Rectal smooth muscle tissue (tissue), 1 donor: ENCODE measurements at regions not wholly inside any gene's neighbourhood (a gene's known extent, or its start where the extent isn't known, plus 50 kb on each side); places are given as distances from the start of the nearest gene placed in this dataset.

Experiments
- H3K27ac ChIP-seq: one replicate; pipeline ENCODE4 v1.7.0; 2013; ENCODE audit warnings: low read depth, low read length, inconsistent platforms
- H3K27me3 ChIP-seq: one replicate; pipeline ENCODE4 v1.7.0; 2013; ENCODE audit warnings: low read length; ENCODE audit not compliant: control insufficient read depth, insufficient read depth
- H3K36me3 ChIP-seq: one replicate; pipeline ENCODE4 v1.7.0; 2013; ENCODE audit warnings: low read length; ENCODE audit not compliant: control insufficient read depth, insufficient read depth
- H3K4me1 ChIP-seq: one replicate; pipeline ENCODE4 v1.7.0; 2013; ENCODE audit warnings: low read length; ENCODE audit not compliant: control insufficient read depth, insufficient read depth
- H3K4me3 ChIP-seq: one replicate; pipeline ENCODE4 v1.7.0; 2013; ENCODE audit warnings: low read length
- H3K9ac ChIP-seq: one replicate; pipeline ENCODE4 v1.7.0; 2013; ENCODE audit warnings: low read length

GRCh38 chr14:94885481-94886155, 115.7 kb upstream of the GSC start:
- Histone ChIP-seq H3K27me3 (no peaks in the 10 kb centered on the region), H3K36me3 (no peaks in the 10 kb centered on the region), H3K4me1 (no peaks in the 10 kb centered on the region), H3K4me3 (no peak overlapping the region), H3K9ac (no peak overlapping the region), H3K27ac (no peak overlapping the region)

DNA sequence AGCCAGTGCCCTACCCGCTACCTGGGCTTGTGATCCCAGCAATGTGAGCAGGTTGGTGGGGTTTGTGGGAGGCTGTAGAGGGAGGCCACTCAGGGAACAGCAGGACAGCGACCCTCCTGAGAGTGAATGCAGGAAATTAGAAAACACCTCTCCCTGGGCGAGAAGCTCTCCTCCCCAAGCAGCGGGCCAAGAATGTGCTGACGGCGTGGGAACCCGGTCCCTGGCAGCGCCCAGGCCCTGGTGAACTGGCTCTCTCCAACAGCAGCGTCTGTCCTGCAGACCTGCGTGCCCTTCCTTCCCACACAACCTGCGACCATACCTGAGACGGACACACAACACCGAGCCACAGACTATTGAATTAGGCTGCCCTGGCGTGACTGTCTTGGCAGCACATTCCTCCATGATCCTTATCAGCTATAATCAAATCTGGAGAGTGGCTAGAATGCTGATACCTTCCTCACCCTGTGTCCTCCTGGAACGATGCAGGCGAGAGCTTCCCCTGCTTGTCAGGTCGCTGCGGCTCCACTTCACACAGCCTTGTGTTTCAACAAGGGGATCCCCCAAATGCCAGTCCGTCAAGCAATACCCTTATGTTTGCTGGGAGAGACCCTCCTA, 114.8 kb upstream of the GSC start:
- Histone ChIP-seq H3K4me1 (no peaks in the 10 kb centered on the region), H3K27ac (no peak overlapping the region), H3K9ac (no peak overlapping the region), H3K27me3 (no peaks in the 10 kb centered on the region), H3K36me3 (no peaks in the 10 kb centered on the region), H3K4me3 (no peak overlapping the region)

DNA sequence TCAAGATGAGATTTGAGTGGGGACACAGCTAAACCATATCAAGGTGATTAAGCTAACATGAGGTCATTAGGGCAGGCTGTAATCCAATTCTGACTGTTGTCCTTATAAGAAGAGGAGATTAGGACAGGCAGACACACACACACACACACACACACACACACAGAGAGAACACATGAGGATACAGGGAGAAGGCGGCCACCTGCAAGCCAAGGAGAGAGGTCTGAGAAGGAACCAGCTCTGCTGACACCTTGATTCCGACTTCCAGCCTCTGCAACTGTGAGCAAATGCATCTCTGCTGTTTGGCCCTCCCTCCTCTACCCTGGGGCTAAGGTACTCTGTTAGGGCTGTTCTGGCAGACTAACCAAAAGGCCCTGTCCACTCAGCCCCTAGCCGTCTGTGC, 112.5 kb upstream of the GSC start:
- Histone ChIP-seq H3K9ac (no peak overlapping the region), H3K4me3 (no peak overlapping the region), H3K36me3 (no peaks in the 10 kb centered on the region), H3K27ac (no peak overlapping the region), H3K4me1 (no peaks in the 10 kb centered on the region), H3K27me3 (peaks cover 2% of the 10 kb centered on the region)

DNA sequence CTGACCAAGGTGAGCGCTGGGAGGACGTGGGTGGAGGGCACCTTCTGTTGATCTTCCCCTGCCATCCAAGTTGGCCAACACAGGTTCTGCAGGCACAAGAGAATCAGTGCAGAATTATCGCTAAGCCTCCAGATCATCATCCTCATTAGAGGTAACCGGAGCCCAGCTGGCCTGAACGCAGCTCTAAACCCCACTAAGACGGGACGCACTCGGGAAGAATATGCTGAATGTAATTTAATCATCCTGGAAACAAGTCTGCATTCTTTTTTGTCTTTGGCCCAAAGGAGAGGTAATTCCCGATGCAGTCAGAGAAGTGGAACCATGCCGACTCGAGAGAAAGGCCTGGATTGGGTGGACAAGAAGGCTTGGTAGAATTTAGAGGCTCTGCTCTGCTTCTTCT, 111.0 kb upstream of the GSC start:
- Histone ChIP-seq H3K4me1 (no peaks in the 10 kb centered on the region), H3K27ac (no peak overlapping the region), H3K9ac (no peak overlapping the region), H3K36me3 (no peaks in the 10 kb centered on the region), H3K27me3 (peaks cover 2% of the 10 kb centered on the region), H3K4me3 (no peak overlapping the region)

- H3K9ac ChIP-seq: no peak overlapping the region
- H3K4me1 ChIP-seq: no peaks in the 10 kb centered on the region
- H3K4me3 ChIP-seq: no peak overlapping the region
- no peak overlapping the region for H3K27ac ChIP-seq
- H3K27me3 ChIP-seq: peaks cover 2% of the 10 kb centered on the region
- no peaks in the 10 kb centered on the region for H3K36me3 ChIP-seq
Observed at GRCh38 chr14:94880106-94880505, 110.2 kb upstream of the GSC start.

DNA sequence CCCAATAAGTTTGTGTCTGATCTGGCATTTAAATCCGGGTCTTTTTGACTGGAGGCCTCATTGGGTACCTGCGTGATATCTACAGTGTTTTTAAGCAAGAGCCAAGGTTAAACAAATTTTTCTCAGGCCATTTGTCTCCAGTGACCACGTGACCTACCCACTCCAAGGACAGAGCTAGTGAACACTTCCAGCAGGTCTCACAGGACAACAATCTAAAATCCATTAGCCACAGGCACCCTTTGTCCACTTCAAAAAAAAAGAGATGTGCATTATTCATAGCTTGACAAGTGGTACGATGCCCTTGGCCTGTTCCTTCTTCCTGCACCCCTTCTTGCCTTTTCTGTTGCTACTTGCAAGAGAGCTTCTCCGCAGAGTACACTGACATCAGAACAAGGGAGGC, 109.6 kb upstream of the GSC start:
- Histone ChIP-seq H3K27ac (no peak overlapping the region), H3K4me3 (no peak overlapping the region), H3K4me1 (no peaks in the 10 kb centered on the region)

GRCh38 chr14:94876306-94876705, 106.4 kb upstream of the GSC start:
- Histone ChIP-seq H3K27me3 (peaks cover 2% of the 10 kb centered on the region), H3K27ac (no peak overlapping the region), H3K9ac (no peak overlapping the region), H3K36me3 (no peaks in the 10 kb centered on the region), H3K4me1 (no peaks in the 10 kb centered on the region), H3K4me3 (no peak overlapping the region)

More for the DNA sequence above, 109.6 kb upstream of the GSC start:
- Histone ChIP-seq H3K9ac (no peak overlapping the region), H3K27me3 (peaks cover 2% of the 10 kb centered on the region), H3K36me3 (no peaks in the 10 kb centered on the region)

DNA sequence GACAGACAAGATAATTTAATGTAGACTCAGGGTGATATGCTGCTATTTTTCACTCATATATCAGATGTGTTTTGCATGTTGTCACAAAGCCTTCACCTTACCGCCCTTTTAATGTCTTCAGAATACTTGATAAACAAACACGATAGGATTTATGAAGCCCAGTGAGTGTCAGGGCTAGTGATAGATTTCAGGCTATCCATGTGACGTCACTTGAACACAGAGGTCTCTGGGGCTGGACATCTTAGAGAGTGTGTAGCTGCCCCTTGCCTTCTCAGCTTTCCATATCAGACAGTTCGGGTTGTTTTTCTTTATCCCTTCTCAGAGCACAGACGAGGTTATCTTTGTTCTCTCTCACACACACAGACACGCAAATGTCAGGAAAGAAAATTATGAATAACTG, 105.3 kb upstream of the GSC start:
- Histone ChIP-seq H3K4me1 (no peaks in the 10 kb centered on the region), H3K36me3 (no peaks in the 10 kb centered on the region), H3K27me3 (peaks cover 2% of the 10 kb centered on the region), H3K9ac (no peak overlapping the region), H3K4me3 (no peak overlapping the region), H3K27ac (no peak overlapping the region)

DNA sequence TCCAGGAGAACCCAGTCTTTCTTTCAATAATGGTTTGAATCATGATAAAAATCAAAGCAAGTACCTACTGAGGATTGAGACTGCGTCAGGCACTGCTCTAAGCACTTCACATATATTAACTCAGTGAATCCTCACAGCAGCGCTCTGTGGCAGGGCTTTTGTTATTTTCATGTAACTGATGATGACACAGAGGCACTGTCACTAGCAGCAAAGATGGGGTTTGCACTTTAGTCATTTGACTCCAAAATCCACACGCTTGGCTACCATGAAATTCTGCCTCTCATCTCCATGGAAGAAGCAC, 98.8 kb upstream of the GSC start:
- Histone ChIP-seq H3K4me1 (no peaks in the 10 kb centered on the region), H3K36me3 (no peaks in the 10 kb centered on the region), H3K27me3 (peaks cover 3% of the 10 kb centered on the region), H3K4me3 (no peak overlapping the region), H3K27ac (no peak overlapping the region), H3K9ac (no peak overlapping the region)

DNA sequence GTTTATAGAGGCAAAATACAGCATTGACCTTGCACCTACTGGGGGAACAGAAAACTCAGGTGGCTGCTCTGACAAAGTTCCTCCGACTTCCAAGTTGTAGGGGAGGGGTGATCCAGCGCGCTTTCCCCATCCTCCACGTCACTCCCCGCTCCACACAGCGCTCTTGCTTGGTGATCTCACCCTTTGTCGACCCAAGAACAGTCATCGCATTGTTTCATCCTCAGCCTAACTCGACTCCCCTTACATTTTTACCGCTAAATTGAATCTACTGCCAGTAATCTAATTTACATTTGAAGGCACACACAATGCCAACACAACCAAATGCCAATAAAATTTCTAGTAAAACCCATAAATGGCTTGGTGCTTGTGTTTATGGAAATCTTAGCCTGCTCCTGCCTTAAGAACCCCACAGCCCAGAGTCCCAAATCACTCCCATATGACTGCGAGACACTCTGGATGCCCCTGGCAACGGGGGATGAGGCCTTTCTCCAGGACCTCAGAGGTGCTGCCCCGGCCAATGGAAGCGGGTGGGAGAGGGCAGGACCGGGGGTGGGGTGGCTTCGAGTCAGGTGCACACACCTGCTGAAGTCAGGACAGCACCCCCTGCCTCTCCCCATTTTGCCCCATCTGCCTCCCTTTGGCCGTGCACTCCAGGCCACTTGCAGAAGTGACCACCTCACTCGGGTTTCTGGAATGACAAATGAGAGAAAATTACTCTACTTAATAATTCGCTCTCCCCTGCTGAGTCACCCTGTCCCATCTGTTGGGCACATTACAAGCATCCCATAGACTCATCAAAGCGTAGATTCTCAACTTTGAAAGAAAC, 98.2 kb upstream of the GSC start:
- no peaks in the 10 kb centered on the region for H3K36me3 ChIP-seq
- H3K27me3 ChIP-seq: peaks cover 3% of the 10 kb centered on the region
- H3K4me3 ChIP-seq: no peak overlapping the region
- no peak overlapping the region for H3K27ac ChIP-seq
- H3K4me1 ChIP-seq: no peaks in the 10 kb centered on the region
- no peak overlapping the region for H3K9ac ChIP-seq

DNA sequence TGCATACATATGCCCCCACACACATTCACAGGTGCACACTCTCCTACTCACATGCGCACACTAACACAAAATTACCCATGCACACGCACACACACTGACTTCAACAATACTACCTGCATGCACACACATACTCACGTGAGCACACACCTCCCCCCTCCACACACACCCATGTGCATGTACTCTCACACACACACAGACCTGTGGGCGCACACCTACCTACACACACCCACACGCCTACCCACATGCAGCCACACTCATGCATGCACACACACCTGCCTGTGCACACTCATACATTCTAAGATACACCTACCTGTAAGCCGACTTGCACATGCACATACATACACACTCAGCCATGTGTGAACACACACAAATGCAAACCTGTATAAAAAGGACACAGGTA, 97.3 kb upstream of the GSC start:
- H3K27me3 ChIP-seq: peaks cover 3% of the 10 kb centered on the region
- no peaks in the 10 kb centered on the region for H3K4me1 ChIP-seq
- H3K4me3 ChIP-seq: no peak overlapping the region
- H3K27ac ChIP-seq: no peak overlapping the region
- no peak overlapping the region for H3K9ac ChIP-seq
- H3K36me3 ChIP-seq: no peaks in the 10 kb centered on the region

- Histone ChIP-seq H3K9ac (no peak overlapping the region), H3K4me1 (no peaks in the 10 kb centered on the region), H3K4me3 (no peak overlapping the region), H3K27ac (no peak overlapping the region), H3K36me3 (no peaks in the 10 kb centered on the region), H3K27me3 (peaks cover 3% of the 10 kb centered on the region)
Observed at GRCh38 chr14:94864387-94865195, 94.7 kb upstream of the GSC start.
